Ovary (tissue), 3 donors: ENCODE measurements at regions not wholly inside any gene's neighbourhood (a gene's known extent, or its start where the extent isn't known, plus 50 kb on each side); places are given as distances from the start of the nearest gene placed in this dataset.

Experiments
- EP300 ChIP-seq: sonication (generic); formaldehyde crosslinking; IDR thresholded peaks from one replicate; pipeline ENCODE4 v1.6.1; 2017; ENCODE audit warnings: antibody characterized with exemption
- POLR2A ChIP-seq: fragments of 450-650 bp; IDR thresholded peaks from one replicate; pipeline ENCODE4 v1.6.1; 2017; ENCODE audit warnings: antibody characterized with exemption, mild to moderate bottlenecking, moderate library complexity
- TF ChIP-seq, protein P1 (sequence below), 3 donors: fragments of 450-650 bp in 2 of 3; fragments of 200-600 bp in 1 of 3; IDR thresholded peaks; one replicate each; pipeline versions ENCODE4 v1.5.1 to v1.8.0; 2016 to 2022; ENCODE audit warnings: antibody characterized with exemption in 3 of 3, mild to moderate bottlenecking in 1 of 3
- donor health status: DM: no; HTN: no; CAD: no.

DNA sequence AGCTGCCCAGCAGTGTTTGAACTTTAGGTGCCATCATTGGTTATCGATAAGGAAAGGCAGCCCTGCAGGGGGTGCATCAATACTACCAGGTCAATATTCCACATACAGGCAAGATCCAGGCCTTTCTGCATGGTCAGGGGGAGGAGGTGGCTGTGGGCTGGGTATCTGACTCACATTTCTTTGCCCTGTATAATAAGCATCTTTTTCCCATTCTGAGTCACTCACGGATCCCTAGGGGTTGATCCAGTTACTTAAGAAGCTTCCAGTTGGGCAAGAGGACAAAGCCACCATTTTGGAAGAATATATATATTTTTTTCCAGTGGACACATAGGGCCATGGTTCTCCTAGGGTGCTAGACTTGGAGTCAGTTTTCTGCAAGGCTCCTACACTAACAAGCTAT, 114.2 kb upstream of the HABP2 start:
- TF ChIP-seq, protein P1, sequence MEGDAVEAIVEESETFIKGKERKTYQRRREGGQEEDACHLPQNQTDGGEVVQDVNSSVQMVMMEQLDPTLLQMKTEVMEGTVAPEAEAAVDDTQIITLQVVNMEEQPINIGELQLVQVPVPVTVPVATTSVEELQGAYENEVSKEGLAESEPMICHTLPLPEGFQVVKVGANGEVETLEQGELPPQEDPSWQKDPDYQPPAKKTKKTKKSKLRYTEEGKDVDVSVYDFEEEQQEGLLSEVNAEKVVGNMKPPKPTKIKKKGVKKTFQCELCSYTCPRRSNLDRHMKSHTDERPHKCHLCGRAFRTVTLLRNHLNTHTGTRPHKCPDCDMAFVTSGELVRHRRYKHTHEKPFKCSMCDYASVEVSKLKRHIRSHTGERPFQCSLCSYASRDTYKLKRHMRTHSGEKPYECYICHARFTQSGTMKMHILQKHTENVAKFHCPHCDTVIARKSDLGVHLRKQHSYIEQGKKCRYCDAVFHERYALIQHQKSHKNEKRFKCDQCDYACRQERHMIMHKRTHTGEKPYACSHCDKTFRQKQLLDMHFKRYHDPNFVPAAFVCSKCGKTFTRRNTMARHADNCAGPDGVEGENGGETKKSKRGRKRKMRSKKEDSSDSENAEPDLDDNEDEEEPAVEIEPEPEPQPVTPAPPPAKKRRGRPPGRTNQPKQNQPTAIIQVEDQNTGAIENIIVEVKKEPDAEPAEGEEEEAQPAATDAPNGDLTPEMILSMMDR (IDR thresholded peaks at IDR 0.05), result no peak
- TF ChIP-seq POLR2A (no peak), EP300 (no peak)
